Neural progenitor cell (in vitro differentiated cells): ENCODE measurements at regions not wholly inside any gene's neighbourhood (a gene's known extent, or its start where the extent isn't known, plus 50 kb on each side); places are given as distances from the start of the nearest gene placed in this dataset.

Experiments
- DNase-seq: peaks from one replicate; pipeline ENCODE4 v3.0.0-alpha.2; 2016; ENCODE audit warnings: low spot score
- H2AFZ ChIP-seq: fragments of 200-600 bp; sonication (generic); replicated peaks from 2 replicates; pipeline ENCODE4 v1.6.1; 2016; ENCODE audit warnings: antibody characterized with exemption
- H3F3A ChIP-seq: fragments of 200-600 bp; sonication (generic); 2 replicates; pipeline ENCODE4 v1.6.1; 2016; ENCODE audit warnings: antibody characterized with exemption, low read depth
- H3K27ac ChIP-seq: fragments of 200-600 bp; sonication (generic); 2 replicates; pipeline ENCODE4 v1.5.1; 2016; ENCODE audit warnings: mild to moderate bottlenecking
- H3K27me3 ChIP-seq: fragments of 200-600 bp; sonication (generic); 2 replicates; pipeline ENCODE4 v1.6.1; 2016; ENCODE audit warnings: mild to moderate bottlenecking, moderate library complexity
- H3K36me3 ChIP-seq: fragments of 200-600 bp; sonication (generic); 2 replicates; pipeline ENCODE4 v1.5.1; 2016
- H3K4me1 ChIP-seq: fragments of 200-600 bp; sonication (generic); 2 replicates; pipeline ENCODE4 v1.6.1; 2016; ENCODE audit warnings: mixed run types
- H3K4me2 ChIP-seq: fragments of 200-600 bp; sonication (generic); 2 replicates; pipeline ENCODE4 v1.6.1; 2016
- H3K4me3 ChIP-seq: fragments of 200-600 bp; sonication (generic); 2 replicates; pipeline ENCODE4 v1.5.1; 2016
- H3K79me2 ChIP-seq: fragments of 200-600 bp; sonication (generic); 2 replicates; pipeline ENCODE4 v1.6.1; 2016; ENCODE audit warnings: low read depth
- H3K9ac ChIP-seq: fragments of 200-600 bp; sonication (generic); 2 replicates; pipeline ENCODE4 v1.6.1; 2016
- H3K9me3 ChIP-seq: fragments of 200-600 bp; sonication (generic); 2 replicates; pipeline ENCODE4 v1.5.1; 2016; ENCODE audit warnings: low read depth
- H4K20me1 ChIP-seq: fragments of 200-600 bp; sonication (generic); 2 replicates; pipeline ENCODE4 v1.6.1; 2016; ENCODE audit warnings: low read depth
- H3K27ac Mint-ChIP-seq: 3 replicates; pipeline ENCODE4 v1.8.0; 2021; ENCODE audit warnings: mixed read lengths
- H3K27me3 Mint-ChIP-seq: 2 replicates; pipeline ENCODE4 v1.8.0; 2022; ENCODE audit warnings: low read depth, mild to moderate bottlenecking, inconsistent platforms, moderate library complexity, mixed read lengths; ENCODE audit not compliant: insufficient read depth
- H3K36me3 Mint-ChIP-seq: 3 replicates; pipeline ENCODE4 v1.8.0; 2021; ENCODE audit warnings: mixed read lengths
- H3K4me1 Mint-ChIP-seq: 3 replicates; pipeline ENCODE4 v1.8.0; 2021; ENCODE audit warnings: mixed read lengths
- H3K4me3 Mint-ChIP-seq: 3 replicates; pipeline ENCODE4 v1.8.0; 2021; ENCODE audit warnings: mild to moderate bottlenecking, moderate library complexity, mixed read lengths
- H3K9me3 Mint-ChIP-seq: 3 replicates; pipeline ENCODE4 v1.8.0; 2020; ENCODE audit warnings: mixed read lengths
- EZH2 ChIP-seq: fragments of 200-600 bp; sonication (generic); IDR thresholded peaks from 2 replicates; pipeline ENCODE4 v1.6.1; 2017; ENCODE audit warnings: antibody characterized with exemption, mild to moderate bottlenecking, moderate library complexity
- EZH2phosphoT487 ChIP-seq: fragments of 200-600 bp; sonication (generic); IDR thresholded peaks from 2 replicates; pipeline ENCODE4 v1.6.1; 2017; ENCODE audit warnings: antibody characterized with exemption
- TF ChIP-seq, protein P1 (sequence below): fragments of 200-600 bp; sonication (generic); IDR thresholded peaks from 2 replicates; pipeline ENCODE4 v1.5.1; 2017; ENCODE audit warnings: antibody characterized with exemption, mild to moderate bottlenecking

DNA sequence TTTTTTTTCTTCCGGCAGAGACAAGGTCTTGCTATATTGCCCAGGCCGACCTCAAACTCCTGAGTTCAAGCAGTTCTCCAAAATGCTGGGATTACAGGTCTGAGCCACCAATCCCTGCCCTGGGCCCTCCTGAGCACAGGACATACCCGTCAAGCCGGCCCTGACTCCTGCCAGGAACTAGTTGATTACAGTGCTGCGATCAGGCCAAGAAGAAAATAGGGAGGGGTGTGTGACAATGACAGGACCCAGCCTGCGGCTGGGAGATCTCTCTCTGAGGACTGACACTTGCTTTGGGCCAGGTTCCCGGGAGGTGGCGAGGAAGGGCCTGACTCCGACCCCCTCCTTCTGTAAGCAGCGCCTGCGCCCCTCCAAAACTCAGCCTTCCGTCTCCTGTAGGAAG lies 276.6 kb downstream of the MRTFB start:
- no peak overlapping the region for H3K4me2 ChIP-seq
- TF ChIP-seq EZH2phosphoT487: no peak
- no peaks in the 10 kb centered on the region for H3K27me3 ChIP-seq
- DNase-seq: no peak
- H3F3A ChIP-seq: no peaks in the 10 kb centered on the region
- peaks cover 19% of the 10 kb centered on the region for H3K4me1 Mint-ChIP-seq
- H4K20me1 ChIP-seq: no peaks in the 10 kb centered on the region
- no peak overlapping the region for H3K4me3 Mint-ChIP-seq
- H3K4me1 ChIP-seq: no peaks in the 10 kb centered on the region
- H3K36me3 Mint-ChIP-seq: no peaks in the 10 kb centered on the region
- no peak overlapping the region for H2AFZ ChIP-seq
- H3K27ac ChIP-seq: no peak overlapping the region
- H3K4me3 ChIP-seq: no peak overlapping the region
- no peaks in the 10 kb centered on the region for H3K79me2 ChIP-seq
- no peak overlapping the region for H3K9ac ChIP-seq
- H3K9me3 Mint-ChIP-seq: peaks cover 7% of the 10 kb centered on the region
- peaks cover 13% of the 10 kb centered on the region for H3K27me3 Mint-ChIP-seq
- H3K36me3 ChIP-seq: no peaks in the 10 kb centered on the region
- no peak overlapping the region for H3K27ac Mint-ChIP-seq
- H3K9me3 ChIP-seq: no peaks in the 10 kb centered on the region

GRCh38 chr16:14346278-14347142 lies 275.4 kb downstream of the MRTFB start:
- no peaks in the 10 kb centered on the region for H3K4me1 ChIP-seq
- Mint-ChIP-seq H3K27me3 (peaks cover 13% of the 10 kb centered on the region), H3K36me3 (no peaks in the 10 kb centered on the region), H3K27ac (no peak overlapping the region), H3K4me3 (no peak overlapping the region), H3K9me3 (peaks cover 13% of the 10 kb centered on the region), H3K4me1 (peaks cover 16% of the 10 kb centered on the region)
- H3K36me3 ChIP-seq: no peaks in the 10 kb centered on the region
- H2AFZ ChIP-seq: no peak overlapping the region
- no peaks in the 10 kb centered on the region for H4K20me1 ChIP-seq
- no peaks in the 10 kb centered on the region for H3K9me3 ChIP-seq
- no peak for DNase-seq
- no peaks in the 10 kb centered on the region for H3F3A ChIP-seq
- no peak overlapping the region for H3K4me2 ChIP-seq
- TF ChIP-seq EZH2phosphoT487 (no peak), EZH2 (no peak)
- TF ChIP-seq, protein P1, sequence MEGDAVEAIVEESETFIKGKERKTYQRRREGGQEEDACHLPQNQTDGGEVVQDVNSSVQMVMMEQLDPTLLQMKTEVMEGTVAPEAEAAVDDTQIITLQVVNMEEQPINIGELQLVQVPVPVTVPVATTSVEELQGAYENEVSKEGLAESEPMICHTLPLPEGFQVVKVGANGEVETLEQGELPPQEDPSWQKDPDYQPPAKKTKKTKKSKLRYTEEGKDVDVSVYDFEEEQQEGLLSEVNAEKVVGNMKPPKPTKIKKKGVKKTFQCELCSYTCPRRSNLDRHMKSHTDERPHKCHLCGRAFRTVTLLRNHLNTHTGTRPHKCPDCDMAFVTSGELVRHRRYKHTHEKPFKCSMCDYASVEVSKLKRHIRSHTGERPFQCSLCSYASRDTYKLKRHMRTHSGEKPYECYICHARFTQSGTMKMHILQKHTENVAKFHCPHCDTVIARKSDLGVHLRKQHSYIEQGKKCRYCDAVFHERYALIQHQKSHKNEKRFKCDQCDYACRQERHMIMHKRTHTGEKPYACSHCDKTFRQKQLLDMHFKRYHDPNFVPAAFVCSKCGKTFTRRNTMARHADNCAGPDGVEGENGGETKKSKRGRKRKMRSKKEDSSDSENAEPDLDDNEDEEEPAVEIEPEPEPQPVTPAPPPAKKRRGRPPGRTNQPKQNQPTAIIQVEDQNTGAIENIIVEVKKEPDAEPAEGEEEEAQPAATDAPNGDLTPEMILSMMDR: no peak
- no peak overlapping the region for H3K9ac ChIP-seq
- H3K4me3 ChIP-seq: no peak overlapping the region
- no peaks in the 10 kb centered on the region for H3K27me3 ChIP-seq
- no peak overlapping the region for H3K27ac ChIP-seq
- no peaks in the 10 kb centered on the region for H3K79me2 ChIP-seq

GRCh38 chr16:14345512-14346115 lies 274.5 kb downstream of the MRTFB start:
- no peaks in the 10 kb centered on the region for H3K9me3 ChIP-seq
- H3K27me3 ChIP-seq: no peaks in the 10 kb centered on the region
- H2AFZ ChIP-seq: no peak overlapping the region
- H3K4me1 ChIP-seq: no peaks in the 10 kb centered on the region
- Mint-ChIP-seq H3K27me3 (peaks cover 12% of the 10 kb centered on the region), H3K9me3 (peaks cover 13% of the 10 kb centered on the region), H3K4me3 (peak overlapping the region; percentile 33), H3K36me3 (peaks cover under 1% of the 10 kb centered on the region), H3K4me1 (peaks cover 14% of the 10 kb centered on the region), H3K27ac (no peak overlapping the region)
- no peaks in the 10 kb centered on the region for H3K79me2 ChIP-seq
- TF ChIP-seq EZH2phosphoT487: no peak
- no peak for TF ChIP-seq EZH2
- TF ChIP-seq, protein P1: no peak
- DNase-seq: no peak
- H4K20me1 ChIP-seq: no peaks in the 10 kb centered on the region
- H3K9ac ChIP-seq: no peak overlapping the region
- no peaks in the 10 kb centered on the region for H3K36me3 ChIP-seq
- no peak overlapping the region for H3K27ac ChIP-seq
- no peak overlapping the region for H3K4me3 ChIP-seq
- H3K4me2 ChIP-seq: no peak overlapping the region
- H3F3A ChIP-seq: no peaks in the 10 kb centered on the region

DNA sequence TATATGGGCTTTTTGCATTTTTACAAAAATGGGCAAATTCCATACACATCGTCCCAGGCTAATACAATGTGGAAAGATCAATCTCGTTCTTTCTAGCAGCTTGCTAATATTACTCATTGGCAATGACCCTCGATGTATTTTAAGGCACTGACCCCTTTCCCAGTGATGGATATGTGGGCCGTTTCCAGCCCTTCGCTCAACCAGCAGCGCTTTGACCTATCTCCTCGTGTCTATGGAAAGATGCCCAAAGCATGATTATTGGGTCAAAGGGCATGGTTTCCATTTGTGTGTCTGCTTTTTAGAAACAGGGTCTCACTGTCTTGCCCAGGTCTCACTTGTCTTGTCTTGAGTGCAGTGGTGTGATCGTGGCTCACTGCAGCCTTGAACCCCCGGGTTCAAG lies 273.8 kb downstream of the MRTFB start:
- no peak for DNase-seq
- Histone ChIP-seq H3K27me3 (no peaks in the 10 kb centered on the region), H3K9ac (no peak overlapping the region), H4K20me1 (no peaks in the 10 kb centered on the region), H3K79me2 (no peaks in the 10 kb centered on the region), H2AFZ (no peak overlapping the region), H3K36me3 (no peaks in the 10 kb centered on the region), H3K4me1 (no peaks in the 10 kb centered on the region), H3K4me3 (no peak overlapping the region), H3K9me3 (no peaks in the 10 kb centered on the region), H3F3A (no peaks in the 10 kb centered on the region), H3K27ac (no peak overlapping the region), H3K4me2 (no peak overlapping the region)
- H3K4me3 Mint-ChIP-seq: peak overlapping the region; percentile 50
- TF ChIP-seq EZH2phosphoT487: no peak
- TF ChIP-seq, protein P1: no peak
- TF ChIP-seq EZH2: no peak
- H3K9me3 Mint-ChIP-seq: peaks cover 13% of the 10 kb centered on the region
- peaks cover 12% of the 10 kb centered on the region for H3K27me3 Mint-ChIP-seq
- peaks cover 2% of the 10 kb centered on the region for H3K36me3 Mint-ChIP-seq
- no peak overlapping the region for H3K27ac Mint-ChIP-seq
- peaks cover 9% of the 10 kb centered on the region for H3K4me1 Mint-ChIP-seq
